H1 (cell line): ENCODE measurements at regions not wholly inside any gene's neighbourhood (a gene's known extent, or its start where the extent isn't known, plus 50 kb on each side); places are given as distances from the start of the nearest gene placed in this dataset.

ENCODE experiments used
- CTCF ChIA-PET: fragments of 300-600 bp; sonication (Branson Sonifier 250); formaldehyde crosslinking; loops from one replicate; lab custom pipeline; 2021; ENCODE audit not compliant: partially characterized antibody; lab: Charles Lee
- POLR2A ChIA-PET: fragments of 300-600 bp; sonication (Branson Sonifier 250); formaldehyde crosslinking; loops from one replicate; lab custom pipeline; 2021; ENCODE audit warnings: inconsistent platforms; ENCODE audit not compliant: partially characterized antibody; lab: Charles Lee
- DNase-seq, 2 experiments: peaks; one replicate each; pipeline versions ENCODE4 v3.0.0 to v3.0.0-alpha.2; 2010 to 2022; ENCODE audit warnings: low spot score in 2 of 2, low read depth in 1 of 2, mixed read lengths in 1 of 2
- FAIRE-seq: peaks from 2 replicates; lab custom pipeline; 2011; peaks lifted over from hg19 to GRCh38; lab: Jason Lieb, UNC
- H2AFZ ChIP-seq: 2 replicates; pipeline ENCODE4 v1.8.1; 2012; ENCODE audit warnings: low read length, inconsistent platforms
- H2AK5ac ChIP-seq: 2 replicates; pipeline ENCODE4 v1.6.1; 2013; ENCODE audit warnings: low read depth, low read length
- H2BK120ac ChIP-seq: replicated peaks from 2 replicates; pipeline ENCODE3; 2013; ENCODE audit warnings: low read depth, low read length, inconsistent platforms
- H2BK12ac ChIP-seq: 2 replicates; pipeline ENCODE4 v1.6.1; 2013; ENCODE audit warnings: low read depth, low read length
- H2BK15ac ChIP-seq: 2 replicates; pipeline ENCODE4 v1.6.1; 2013; ENCODE audit warnings: low read length
- H2BK20ac ChIP-seq: 2 replicates; pipeline ENCODE4 v1.6.1; 2013; ENCODE audit warnings: low read length
- H2BK5ac ChIP-seq: 2 replicates; pipeline ENCODE4 v1.6.1; 2013; ENCODE audit warnings: low read depth, low read length
- H3K14ac ChIP-seq: 2 replicates; pipeline ENCODE4 v1.6.1; 2013; ENCODE audit warnings: inconsistent platforms; ENCODE audit not compliant: insufficient read length
- H3K18ac ChIP-seq: 2 replicates; pipeline ENCODE4 v1.6.1; 2013; ENCODE audit warnings: low read length; ENCODE audit errors: extremely low read depth
- H3K23ac ChIP-seq: 2 replicates; pipeline ENCODE4 v1.6.1; 2013; ENCODE audit warnings: inconsistent platforms; ENCODE audit not compliant: insufficient read length
- H3K23me2 ChIP-seq: 2 replicates; pipeline ENCODE4 v1.6.1; 2013; ENCODE audit warnings: low read depth, low read length
- H3K27ac ChIP-seq: 2 replicates; pipeline ENCODE4 v1.6.1; 2011; ENCODE audit warnings: low read depth, low read length, inconsistent platforms
- H3K27me3 ChIP-seq, 4 experiments: replicated peaks in 1 of 4; 1 replicate in 1 of 4; 2 replicates in 3 of 4; pipeline versions ENCODE4 v1.6.1 to v1.8.1; 2011 to 2013; ENCODE audit warnings: low read length in 3 of 4, mild to moderate bottlenecking in 3 of 4, inconsistent platforms in 2 of 4, mixed read lengths in 2 of 4, moderate library complexity in 1 of 4; ENCODE audit not compliant: control insufficient read depth in 3 of 4, insufficient read depth in 3 of 4; ENCODE audit errors: extremely low read depth in 1 of 4
- H3K36me3 ChIP-seq, 4 experiments: 2 replicates each; pipeline versions ENCODE4 v1.6.1 to v1.8.1; 2011 to 2013; ENCODE audit warnings: mild to moderate bottlenecking in 4 of 4, low read length in 3 of 4, moderate library complexity in 2 of 4, control low read depth in 1 of 4, inconsistent platforms in 1 of 4; ENCODE audit not compliant: insufficient read depth in 4 of 4, control insufficient read depth in 2 of 4
- H3K4ac ChIP-seq: replicated peaks from 2 replicates; pipeline ENCODE3; 2013; ENCODE audit warnings: low read length, low read depth, mixed read lengths, inconsistent platforms; ENCODE audit not compliant: insufficient read length
- H3K4me1 ChIP-seq, 4 experiments: replicated peaks in 1 of 4; 1 replicate in 1 of 4; 2 replicates in 3 of 4; pipeline versions ENCODE4 v1.6.1 to v1.8.1; 2011 to 2013; ENCODE audit warnings: low read length in 3 of 4, inconsistent platforms in 2 of 4, mixed read lengths in 1 of 4; ENCODE audit not compliant: insufficient read depth in 4 of 4, control insufficient read depth in 3 of 4
- H3K4me2 ChIP-seq, 2 experiments: 2 replicates each; pipeline versions ENCODE4 v1.6.1 to v1.8.1; 2011 to 2013; ENCODE audit warnings: low read depth in 2 of 2, low read length in 2 of 2, control low read depth in 1 of 2, inconsistent platforms in 1 of 2, mild to moderate bottlenecking in 1 of 2; ENCODE audit not compliant: insufficient read depth in 1 of 2
- H3K4me3 ChIP-seq, 4 experiments: fragments of 200-600, 300-600 bp in 1 of 4; sonication (generic), shearing (Covaris generic), sonication (Bioruptor Twin) in 1 of 4; 2 replicates each; pipeline versions ENCODE4 v1.5.1 to v1.8.1; 2011 to 2016; ENCODE audit warnings: low read length in 4 of 4, low read depth in 3 of 4, control low read depth in 2 of 4, inconsistent platforms in 2 of 4, mild to moderate bottlenecking in 2 of 4, mixed read lengths in 1 of 4, moderate library complexity in 1 of 4; ENCODE audit not compliant: insufficient read depth in 2 of 4; ENCODE audit errors: extremely low read depth in 1 of 4
- H3K56ac ChIP-seq: replicated peaks from 2 replicates; pipeline ENCODE3; 2013; ENCODE audit warnings: low read depth, mild to moderate bottlenecking, mixed read lengths, low read length, inconsistent platforms; ENCODE audit not compliant: insufficient read length
- H3K79me1 ChIP-seq: 2 replicates; pipeline ENCODE4 v1.6.1; 2013; ENCODE audit warnings: low read depth, low read length, control low read depth
- H3K79me2 ChIP-seq, 2 experiments: 2 replicates each; pipeline versions ENCODE4 v1.6.1 to v1.8.1; 2012 to 2013; ENCODE audit warnings: low read length in 2 of 2, mild to moderate bottlenecking in 2 of 2, inconsistent platforms in 1 of 2; ENCODE audit not compliant: insufficient read depth in 2 of 2, control insufficient read depth in 1 of 2
- H3K9ac ChIP-seq, 4 experiments: replicated peaks in 1 of 4; 1 replicate in 1 of 4; 2 replicates in 3 of 4; pipeline versions ENCODE4 v1.6.1 to v1.8.1; 2011 to 2013; ENCODE audit warnings: low read depth in 3 of 4, low read length in 3 of 4, control low read depth in 2 of 4, mild to moderate bottlenecking in 2 of 4, moderate library complexity in 2 of 4, inconsistent platforms in 1 of 4; ENCODE audit errors: extremely low read depth in 1 of 4
- H3K9me3 ChIP-seq, 2 experiments: 2 replicates each; pipeline versions ENCODE4 v1.6.1 to v1.8.1; 2012 to 2013; ENCODE audit warnings: mild to moderate bottlenecking in 2 of 2, moderate library complexity in 2 of 2, control low read depth in 1 of 2, inconsistent platforms in 1 of 2, low read depth in 1 of 2, low read length in 1 of 2, mixed read lengths in 1 of 2; ENCODE audit not compliant: insufficient read depth in 2 of 2
- H4K20me1 ChIP-seq, 2 experiments: replicated peaks in 1 of 2; 2 replicates each; pipeline versions ENCODE3 to v1.8.1; 2011 to 2013; ENCODE audit warnings: inconsistent platforms in 2 of 2, low read length in 2 of 2, mild to moderate bottlenecking in 1 of 2; ENCODE audit not compliant: insufficient read depth in 2 of 2, control insufficient read depth in 1 of 2
- H4K5ac ChIP-seq: 2 replicates; pipeline ENCODE4 v1.6.1; 2013; ENCODE audit warnings: low read length, low read depth, mixed read lengths, inconsistent platforms; ENCODE audit not compliant: insufficient read length
- H4K8ac ChIP-seq: 2 replicates; pipeline ENCODE4 v1.8.0; 2013; ENCODE audit warnings: mild to moderate bottlenecking, moderate library complexity, low read length, inconsistent platforms; ENCODE audit not compliant: insufficient read depth; ENCODE audit errors: extremely low read depth
- H4K91ac ChIP-seq: replicated peaks from 2 replicates; pipeline ENCODE3; 2013; ENCODE audit warnings: low read length, mixed read lengths, inconsistent platforms; ENCODE audit not compliant: insufficient read length
- BRCA1 ChIP-seq: IDR thresholded peaks from 2 replicates; pipeline ENCODE4 v1.6.1; 2012; ENCODE audit warnings: low read depth, low read length, improper control_type of control experiment
- CHD1 ChIP-seq: IDR thresholded peaks from 2 replicates; pipeline ENCODE4 v1.6.1; 2012; ENCODE audit warnings: low read depth, low read length, improper control_type of control experiment
- CHD2 ChIP-seq: IDR thresholded peaks from 2 replicates; pipeline ENCODE4 v1.6.1; 2012; ENCODE audit warnings: low read length, improper control_type of control experiment
- EP300 ChIP-seq, 2 experiments: IDR thresholded peaks; 1 replicate in 1 of 2; 2 replicates in 1 of 2; pipeline ENCODE4 v1.6.1; 2011 to 2012; ENCODE audit warnings: low read depth in 2 of 2, low read length in 2 of 2, mild to moderate bottlenecking in 2 of 2, borderline replicate concordance in 1 of 2, inconsistent platforms in 1 of 2, moderate library complexity in 1 of 2
- HDAC2 ChIP-seq, 2 experiments: fragments of 300-600 bp in 1 of 2; sonication (generic) in 1 of 2; IDR thresholded peaks; 2 replicates each; pipeline ENCODE4 v1.6.1; 2011 to 2012; ENCODE audit warnings: low read depth in 2 of 2, low read length in 2 of 2, mild to moderate bottlenecking in 2 of 2, moderate library complexity in 2 of 2, borderline replicate concordance in 1 of 2, inconsistent platforms in 1 of 2
- MAFK ChIP-seq: IDR thresholded peaks from 2 replicates; pipeline ENCODE4 v1.6.1; 2012; ENCODE audit warnings: low read depth, mild to moderate bottlenecking, improper control_type of control experiment, low read length
- PHF8 ChIP-seq: fragments of 200-600 bp; sonication (generic); conservative IDR thresholded peaks from 2 replicates; pipeline ENCODE4 v1.7.1; 2012; ENCODE audit warnings: low read depth, mild to moderate bottlenecking, inconsistent platforms, low read length, moderate library complexity
- SIN3A ChIP-seq, 2 experiments: IDR thresholded peaks in 1 of 2; conservative IDR thresholded peaks in 1 of 2; 2 replicates each; pipeline ENCODE4 v1.6.1; 2011 to 2012; ENCODE audit warnings: low read length in 2 of 2, improper control_type of control experiment in 1 of 2, low read depth in 1 of 2, mild to moderate bottlenecking in 1 of 2
- SIRT6 ChIP-seq: IDR thresholded peaks from one replicate; pipeline ENCODE4 v1.7.1; 2012; ENCODE audit warnings: low read length, inconsistent platforms
- SP2 ChIP-seq: IDR thresholded peaks from 2 replicates; pipeline ENCODE4 v1.6.1; 2012; ENCODE audit warnings: mild to moderate bottlenecking, low read length, inconsistent platforms
- YY1 ChIP-seq: IDR thresholded peaks from 2 replicates; pipeline ENCODE4 v1.6.1; 2011; ENCODE audit warnings: low read depth, mild to moderate bottlenecking, low read length
- WGBS, 2 experiments: shearing (Covaris generic) in 1 of 2; methylation state at CpG; one replicate each; pipeline versions ENCODE4 v1.1.6 to v1.1.7; 2013 to 2015; ENCODE audit warnings: low lambda C conversion rate in 2 of 2, mixed read lengths in 2 of 2, inconsistent platforms in 1 of 2, low coverage in 1 of 2, missing lambda C conversion rate in 1 of 2; ENCODE audit not compliant: insufficient replicate concordance in 2 of 2, insufficient coverage in 1 of 2, insufficient read length in 1 of 2; ENCODE audit errors: extremely low coverage in 1 of 2, missing lambda C conversion rate in 1 of 2; 5-methylcytosine and 5-hydroxymethylcytosine counted together

GRCh38 chr10:3510741-3511140 is 274.3 kb downstream of the KLF6 start:
- H3K18ac ChIP-seq, result no peak overlapping the region
- no peaks in the 10 kb centered on the region for H3K36me3 ChIP-seq
- TF ChIP-seq YY1 (no peak), SIN3A (conservative IDR thresholded peaks at IDR 0.05 in 1 of 2, IDR thresholded peaks at IDR 0.05 in 1 of 2; ENCODE audit: low read depth in 1 of 2, low read length in 2 of 2) (no peak), SP2 (no peak), EP300 (IDR thresholded peaks at IDR 0.05; ENCODE audit: borderline replicate concordance in 1 of 2, low read depth in 2 of 2, low read length in 2 of 2) (no peak), MAFK (no peak), CHD1 (no peak), HDAC2 (IDR thresholded peaks at IDR 0.05; ENCODE audit: borderline replicate concordance in 1 of 2, low read depth in 2 of 2, low read length in 2 of 2) (no peak), SIRT6 (no peak), BRCA1 (no peak), CHD2 (no peak), PHF8 (no peak)
- H2AFZ ChIP-seq, result no peak overlapping the region
- no peak overlapping the region for H4K91ac ChIP-seq
- no peak overlapping the region for H3K27ac ChIP-seq
- no peak overlapping the region for H2BK5ac ChIP-seq
- no peak overlapping the region for H3K4me3 ChIP-seq
- no peak overlapping the region for H2BK12ac ChIP-seq
- 81% methylated on average over 6 of the region's 6 CpGs; no CpG with 5 or more reads in 1 of the 2 experiments for WGBS, 2 experiments
- H3K23ac ChIP-seq, result no peak overlapping the region
- DNase-seq (no peak), FAIRE-seq (no peak)
- H4K20me1 ChIP-seq, result no peaks in the 10 kb centered on the region
- H3K27me3 ChIP-seq, result no peaks in the 10 kb centered on the region
- no peak overlapping the region for H4K8ac ChIP-seq
- POLR2A ChIA-PET, result no interaction called here
- H2BK15ac ChIP-seq, result no peak overlapping the region
- no peak overlapping the region for H3K4ac ChIP-seq
- H3K23me2 ChIP-seq, result no peaks in the 10 kb centered on the region
- H3K79me1 ChIP-seq, result no peaks in the 10 kb centered on the region
- no peak overlapping the region for H2AK5ac ChIP-seq
- no peak overlapping the region for H3K14ac ChIP-seq
- H3K9me3 ChIP-seq, result no peaks in the 10 kb centered on the region
- H3K9ac ChIP-seq, result no peak overlapping the region
- no peak overlapping the region for H4K5ac ChIP-seq
- H3K56ac ChIP-seq, result no peak overlapping the region
- no peaks in the 10 kb centered on the region for H3K79me2 ChIP-seq
- CTCF ChIA-PET, result interaction anchor here (1.0 to 1.4 kb wide), 2 partner anchors 82 to 161 kb away, joined by 3 read pairs; no protein-coding TSS in a partner anchor
- H3K4me2 ChIP-seq, result no peak overlapping the region
- no peak overlapping the region for H2BK20ac ChIP-seq
- no peak overlapping the region for H2BK120ac ChIP-seq
- H3K4me1 ChIP-seq, result no peaks in the 10 kb centered on the region
